ENCODE measurements at regions not wholly inside any gene's neighbourhood (a gene's known extent, or its start where the extent isn't known, plus 50 kb on each side); places are given as distances from the start of the nearest gene placed in this dataset.

DNA sequence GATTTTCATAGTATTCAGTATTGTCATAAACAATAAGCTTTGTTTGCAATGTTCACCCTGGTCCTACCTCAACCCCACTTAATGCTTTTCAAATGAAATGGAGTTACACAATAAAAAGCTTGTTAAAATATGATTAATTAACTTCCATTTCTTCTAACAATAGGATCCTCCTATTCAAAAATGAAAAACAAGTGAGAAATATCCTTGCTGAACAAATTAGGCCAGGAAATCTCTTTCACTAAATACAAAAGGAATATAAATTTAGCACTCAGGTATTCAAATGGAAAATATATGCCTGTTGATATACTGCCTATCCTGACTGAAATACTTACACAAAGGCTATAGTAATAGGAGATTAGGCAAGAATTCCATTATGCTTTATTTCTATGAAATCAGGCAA, 323.4 kb upstream of the GRM3 start:
- H3K9me3 Mint-ChIP-seq (ENCODE audit: unreplicated experiment): no peaks in the 10 kb centered on the region
- H3K4me3 Mint-ChIP-seq (ENCODE audit: unreplicated experiment): no peak overlapping the region
- TF ChIP-seq, protein P1, sequence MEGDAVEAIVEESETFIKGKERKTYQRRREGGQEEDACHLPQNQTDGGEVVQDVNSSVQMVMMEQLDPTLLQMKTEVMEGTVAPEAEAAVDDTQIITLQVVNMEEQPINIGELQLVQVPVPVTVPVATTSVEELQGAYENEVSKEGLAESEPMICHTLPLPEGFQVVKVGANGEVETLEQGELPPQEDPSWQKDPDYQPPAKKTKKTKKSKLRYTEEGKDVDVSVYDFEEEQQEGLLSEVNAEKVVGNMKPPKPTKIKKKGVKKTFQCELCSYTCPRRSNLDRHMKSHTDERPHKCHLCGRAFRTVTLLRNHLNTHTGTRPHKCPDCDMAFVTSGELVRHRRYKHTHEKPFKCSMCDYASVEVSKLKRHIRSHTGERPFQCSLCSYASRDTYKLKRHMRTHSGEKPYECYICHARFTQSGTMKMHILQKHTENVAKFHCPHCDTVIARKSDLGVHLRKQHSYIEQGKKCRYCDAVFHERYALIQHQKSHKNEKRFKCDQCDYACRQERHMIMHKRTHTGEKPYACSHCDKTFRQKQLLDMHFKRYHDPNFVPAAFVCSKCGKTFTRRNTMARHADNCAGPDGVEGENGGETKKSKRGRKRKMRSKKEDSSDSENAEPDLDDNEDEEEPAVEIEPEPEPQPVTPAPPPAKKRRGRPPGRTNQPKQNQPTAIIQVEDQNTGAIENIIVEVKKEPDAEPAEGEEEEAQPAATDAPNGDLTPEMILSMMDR (IDR thresholded peaks at IDR 0.05; ENCODE audit: unreplicated experiment): no peak
- H3K4me1 Mint-ChIP-seq (ENCODE audit: insufficient read depth, unreplicated experiment): no peaks in the 10 kb centered on the region
- H3K27ac Mint-ChIP-seq (ENCODE audit: low read depth, unreplicated experiment): no peak overlapping the region
- intact Hi-C loops (cut with micrococcal nuclease): no loop called here
- no peak for DNase-seq (ENCODE audit: unreplicated experiment)
- CTCF ChIA-PET: no interaction called here
- H3K27me3 Mint-ChIP-seq (ENCODE audit: insufficient read depth, unreplicated experiment): peaks cover 11% of the 10 kb centered on the region
- no peaks in the 10 kb centered on the region for H3K36me3 Mint-ChIP-seq (ENCODE audit: insufficient read depth, unreplicated experiment)
- no TSS peak for BruUV-seq (replicated peaks)
- POLR2A ChIA-PET: no interaction called here

DNA sequence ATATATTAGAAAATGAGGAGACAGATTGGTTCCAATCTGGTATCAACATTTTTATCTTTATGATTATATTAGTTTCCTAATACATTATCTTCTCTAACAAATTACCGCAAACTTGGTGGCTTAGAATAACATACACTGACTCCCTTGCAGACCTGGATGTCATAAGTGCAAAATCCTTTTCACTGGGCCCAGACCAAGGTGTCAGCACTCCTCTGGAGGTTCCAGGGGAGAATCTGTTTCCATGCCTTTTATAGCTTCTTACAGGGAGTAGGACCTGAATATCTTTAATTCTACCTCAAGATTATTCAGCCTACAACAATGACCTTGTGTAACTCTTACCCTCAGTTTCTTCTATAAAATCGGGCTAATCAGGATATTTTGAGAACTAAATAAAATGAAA, 329.9 kb upstream of the GRM3 start:
- CTCF ChIA-PET: no interaction called here
- no peaks in the 10 kb centered on the region for H3K4me1 Mint-ChIP-seq (ENCODE audit: insufficient read depth, unreplicated experiment)
- no peak overlapping the region for H3K4me3 Mint-ChIP-seq (ENCODE audit: unreplicated experiment)
- no peaks in the 10 kb centered on the region for H3K36me3 Mint-ChIP-seq (ENCODE audit: insufficient read depth, unreplicated experiment)
- BruUV-seq (replicated peaks): no TSS peak
- intact Hi-C loops (cut with micrococcal nuclease): no loop called here
- H3K27ac Mint-ChIP-seq (ENCODE audit: low read depth, unreplicated experiment): no peak overlapping the region
- POLR2A ChIA-PET: no interaction called here
- TF ChIP-seq, protein P1 (IDR thresholded peaks at IDR 0.05; ENCODE audit: unreplicated experiment): no peak
- peaks cover 32% of the 10 kb centered on the region for H3K27me3 Mint-ChIP-seq (ENCODE audit: insufficient read depth, unreplicated experiment)
- H3K9me3 Mint-ChIP-seq (ENCODE audit: unreplicated experiment): no peaks in the 10 kb centered on the region
- DNase-seq (ENCODE audit: unreplicated experiment): no peak

DNA sequence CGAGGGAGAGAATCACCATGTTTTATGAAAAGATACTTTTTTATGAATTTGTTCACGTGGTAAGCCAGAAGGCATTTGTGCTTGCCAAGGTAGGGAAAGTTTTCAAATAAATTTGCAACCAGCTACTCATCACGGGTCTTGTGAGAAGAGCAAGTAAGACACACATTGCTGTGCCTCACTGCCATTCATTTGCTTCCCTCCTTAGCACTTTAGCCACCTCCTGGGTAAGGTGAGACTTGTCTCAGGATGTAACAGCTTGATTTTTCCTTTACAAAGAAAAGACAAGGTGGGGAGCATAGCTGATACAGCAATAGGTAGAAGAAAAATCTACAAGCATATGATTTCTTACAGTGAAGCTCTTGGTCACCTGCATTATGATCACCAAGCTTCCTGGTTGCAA, 342.4 kb upstream of the GRM3 start:
- intact Hi-C loops (cut with micrococcal nuclease): no loop called here
- H3K9me3 Mint-ChIP-seq (ENCODE audit: unreplicated experiment): no peaks in the 10 kb centered on the region
- CTCF ChIA-PET: no interaction called here
- no peak overlapping the region for H3K27ac Mint-ChIP-seq (ENCODE audit: low read depth, unreplicated experiment)
- TF ChIP-seq, protein P1 (IDR thresholded peaks at IDR 0.05; ENCODE audit: unreplicated experiment): no peak
- no peak overlapping the region for H3K4me3 Mint-ChIP-seq (ENCODE audit: unreplicated experiment)
- DNase-seq (ENCODE audit: unreplicated experiment): no peak
- H3K4me1 Mint-ChIP-seq (ENCODE audit: insufficient read depth, unreplicated experiment): no peaks in the 10 kb centered on the region
- H3K36me3 Mint-ChIP-seq (ENCODE audit: insufficient read depth, unreplicated experiment): no peaks in the 10 kb centered on the region
- POLR2A ChIA-PET: no interaction called here
- BruUV-seq (replicated peaks): no TSS peak
- H3K27me3 Mint-ChIP-seq (ENCODE audit: insufficient read depth, unreplicated experiment): peaks cover 31% of the 10 kb centered on the region

DNA sequence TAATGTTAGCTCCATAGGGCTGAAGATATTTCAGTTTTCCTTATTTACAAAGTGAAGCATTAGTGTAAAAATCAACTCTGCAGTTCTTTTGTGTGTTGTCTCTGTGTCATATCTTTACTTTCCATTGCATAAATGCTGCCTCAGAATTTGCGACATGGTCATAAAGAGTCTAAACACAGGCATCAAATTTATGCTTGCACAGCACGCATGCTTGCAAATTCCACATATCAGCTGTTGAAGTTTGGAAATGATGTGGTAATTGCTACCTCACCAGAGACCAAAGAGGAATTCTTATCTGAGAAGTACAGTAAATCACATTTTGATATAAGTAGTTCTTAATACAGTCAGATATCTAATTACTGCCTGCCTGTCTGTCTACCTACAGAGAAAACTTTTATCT, 348.2 kb upstream of the GRM3 start:
- no TSS peak for BruUV-seq (replicated peaks)
- intact Hi-C loops (cut with micrococcal nuclease): no loop called here
- Mint-ChIP-seq H3K4me3 (ENCODE audit: unreplicated experiment) (no peak overlapping the region), H3K27ac (ENCODE audit: low read depth, unreplicated experiment) (no peak overlapping the region), H3K4me1 (ENCODE audit: insufficient read depth, unreplicated experiment) (no peaks in the 10 kb centered on the region), H3K36me3 (ENCODE audit: insufficient read depth, unreplicated experiment) (no peaks in the 10 kb centered on the region), H3K9me3 (ENCODE audit: unreplicated experiment) (no peaks in the 10 kb centered on the region), H3K27me3 (ENCODE audit: insufficient read depth, unreplicated experiment) (no peaks in the 10 kb centered on the region)
- DNase-seq (ENCODE audit: unreplicated experiment): no peak
- TF ChIP-seq, protein P1 (IDR thresholded peaks at IDR 0.05; ENCODE audit: unreplicated experiment): no peak
- ChIA-PET CTCF (no interaction called here), POLR2A (no interaction called here)

Measured in MCF 10A (cell line).